GM12875 (cell line): ENCODE measurements at regions not wholly inside any gene's neighbourhood (a gene's known extent, or its start where the extent isn't known, plus 50 kb on each side); places are given as distances from the start of the nearest gene placed in this dataset.
"Not testable (repeated sequence)": the region's sequence is repeated elsewhere in the genome, so short reads cannot be mapped to it uniquely, and the experiment has no call there.

Experiments used
- H3K4me3 ChIP-seq: one replicate; pipeline ENCODE4 v1.5.1; 2011; ENCODE audit warnings: low read depth, low read length, control low read depth
- TF ChIP-seq, protein P1 (sequence below): IDR thresholded peaks from 2 replicates; pipeline ENCODE4 v1.5.1; 2011; ENCODE audit warnings: low read depth, mild to moderate bottlenecking, control low read depth, inconsistent platforms, low read length, moderate library complexity, borderline replicate concordance; ENCODE audit not compliant: insufficient read depth

- H3K4me3 ChIP-seq: no peak overlapping the region
- TF ChIP-seq, protein P1, sequence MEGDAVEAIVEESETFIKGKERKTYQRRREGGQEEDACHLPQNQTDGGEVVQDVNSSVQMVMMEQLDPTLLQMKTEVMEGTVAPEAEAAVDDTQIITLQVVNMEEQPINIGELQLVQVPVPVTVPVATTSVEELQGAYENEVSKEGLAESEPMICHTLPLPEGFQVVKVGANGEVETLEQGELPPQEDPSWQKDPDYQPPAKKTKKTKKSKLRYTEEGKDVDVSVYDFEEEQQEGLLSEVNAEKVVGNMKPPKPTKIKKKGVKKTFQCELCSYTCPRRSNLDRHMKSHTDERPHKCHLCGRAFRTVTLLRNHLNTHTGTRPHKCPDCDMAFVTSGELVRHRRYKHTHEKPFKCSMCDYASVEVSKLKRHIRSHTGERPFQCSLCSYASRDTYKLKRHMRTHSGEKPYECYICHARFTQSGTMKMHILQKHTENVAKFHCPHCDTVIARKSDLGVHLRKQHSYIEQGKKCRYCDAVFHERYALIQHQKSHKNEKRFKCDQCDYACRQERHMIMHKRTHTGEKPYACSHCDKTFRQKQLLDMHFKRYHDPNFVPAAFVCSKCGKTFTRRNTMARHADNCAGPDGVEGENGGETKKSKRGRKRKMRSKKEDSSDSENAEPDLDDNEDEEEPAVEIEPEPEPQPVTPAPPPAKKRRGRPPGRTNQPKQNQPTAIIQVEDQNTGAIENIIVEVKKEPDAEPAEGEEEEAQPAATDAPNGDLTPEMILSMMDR: no peak
Measured at GRCh38 chr12:9325471-9325870, 117.3 kb upstream of the PZP start.

GRCh38 chr12:9324782-9325181, 116.6 kb upstream of the PZP start:
- H3K4me3 ChIP-seq: no peak overlapping the region
- TF ChIP-seq, protein P1: no peak

DNA sequence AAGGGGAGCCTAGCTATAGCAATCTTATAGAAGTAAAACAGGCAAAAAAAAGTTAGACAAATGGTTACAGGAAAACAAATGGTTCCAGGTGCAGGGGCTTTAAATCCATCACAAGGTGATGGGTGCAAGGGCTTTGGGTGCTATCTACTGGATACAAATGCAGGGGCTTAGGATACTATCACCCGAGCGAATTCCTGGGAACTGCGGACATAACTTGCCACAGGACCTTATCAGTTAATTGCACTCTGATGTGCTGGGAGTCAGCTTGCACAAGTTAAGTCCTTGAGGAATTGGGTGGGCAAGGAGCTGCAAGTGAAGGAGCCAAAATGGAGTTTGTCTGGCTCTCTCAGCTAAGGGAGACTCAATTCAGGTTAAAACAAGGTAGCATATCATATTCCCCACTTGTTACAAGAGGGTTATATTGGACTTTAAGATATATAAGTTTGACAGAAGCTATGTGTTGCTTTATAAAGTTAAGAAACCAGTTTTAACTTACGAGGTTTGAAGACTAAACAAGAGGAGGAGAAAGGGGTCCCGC, 115.0 kb upstream of the PZP start:
- TF ChIP-seq, protein P1: no peak
- no peak overlapping the region for H3K4me3 ChIP-seq

GRCh38 chr12:9319842-9320173, 111.6 kb upstream of the PZP start:
- no peak overlapping the region for H3K4me3 ChIP-seq
- TF ChIP-seq, protein P1: no peak

GRCh38 chr12:9319044-9319841, 111.0 kb upstream of the PZP start:
- TF ChIP-seq, protein P1: no peak
- no peak overlapping the region for H3K4me3 ChIP-seq

- not testable (repeated sequence) for H3K4me3 ChIP-seq
Measured at GRCh38 chr12:9313479-9313878, 105.3 kb upstream of the PZP start.

DNA sequence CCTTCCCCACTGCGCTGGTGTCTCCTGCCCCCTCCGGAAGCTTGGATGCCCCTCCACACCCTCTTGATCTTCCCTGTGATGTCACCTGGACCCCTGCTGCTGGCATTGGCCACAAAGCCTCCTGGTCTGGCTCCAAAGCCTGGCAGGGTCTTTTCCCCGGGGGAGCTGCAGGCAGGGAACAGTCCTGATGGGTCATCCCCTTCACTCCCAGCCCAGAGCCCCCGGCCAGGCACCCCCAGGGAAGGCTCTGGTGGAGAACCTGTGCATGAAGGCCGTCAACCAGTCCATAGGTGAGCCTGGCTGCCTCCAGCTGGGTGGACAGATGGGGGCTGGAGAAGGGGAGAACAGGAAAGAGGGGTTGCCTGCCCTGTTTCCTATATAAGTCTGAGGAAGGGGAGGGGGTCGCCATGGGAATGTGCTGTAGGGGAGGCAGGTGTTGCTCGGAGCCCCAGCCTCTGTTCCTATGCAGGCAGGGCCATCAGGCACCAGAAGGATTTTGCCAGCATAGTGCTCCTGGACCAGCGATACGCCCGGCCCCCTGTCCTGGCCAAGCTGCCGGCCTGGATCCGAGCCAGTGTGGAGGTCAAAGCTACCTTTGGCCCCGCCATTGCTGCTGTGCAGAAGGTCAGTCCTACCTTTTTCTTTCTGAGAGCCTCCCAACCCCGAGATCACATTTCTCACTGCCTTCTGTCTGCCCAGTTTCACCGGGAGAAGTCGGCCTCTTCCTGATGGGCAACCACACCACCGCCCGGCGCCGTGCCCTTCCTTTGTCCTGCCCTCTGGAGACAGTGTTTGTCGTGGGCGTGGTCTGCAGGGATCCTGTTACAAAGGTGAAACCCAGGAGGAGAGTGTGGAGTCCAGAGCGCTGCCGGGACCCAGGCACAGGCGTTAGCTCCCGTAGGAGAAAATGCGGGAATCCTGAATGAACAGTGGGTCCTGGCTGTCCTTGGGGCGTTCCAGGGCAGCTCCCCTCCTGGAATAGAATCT, 104.5 kb upstream of the PZP start:
- not testable (repeated sequence) for H3K4me3 ChIP-seq

- H3K4me3 ChIP-seq: not testable (repeated sequence)
Measured at GRCh38 chr12:9311454-9311853, 103.3 kb upstream of the PZP start.

DNA sequence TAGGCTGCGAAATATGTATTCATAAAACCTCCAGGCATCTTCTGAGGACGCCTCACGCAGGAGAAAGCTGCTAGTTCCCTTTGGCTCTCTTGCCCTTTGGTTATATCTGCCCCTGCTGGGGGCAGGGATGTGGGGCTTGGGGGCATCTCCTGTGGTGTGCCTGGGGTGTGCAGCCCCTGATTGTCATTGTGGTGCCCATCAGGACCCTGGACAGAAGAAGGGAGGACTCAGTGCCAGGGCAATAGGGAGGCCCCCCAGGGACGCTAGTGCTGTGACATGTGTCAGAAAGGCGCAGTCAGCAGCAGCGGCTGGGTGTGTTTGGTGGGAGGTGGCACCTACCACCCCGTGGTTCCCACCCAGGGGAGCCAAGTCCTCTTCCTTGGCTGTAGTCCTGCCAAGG, 102.5 kb upstream of the PZP start:
- not testable (repeated sequence) for H3K4me3 ChIP-seq

DNA sequence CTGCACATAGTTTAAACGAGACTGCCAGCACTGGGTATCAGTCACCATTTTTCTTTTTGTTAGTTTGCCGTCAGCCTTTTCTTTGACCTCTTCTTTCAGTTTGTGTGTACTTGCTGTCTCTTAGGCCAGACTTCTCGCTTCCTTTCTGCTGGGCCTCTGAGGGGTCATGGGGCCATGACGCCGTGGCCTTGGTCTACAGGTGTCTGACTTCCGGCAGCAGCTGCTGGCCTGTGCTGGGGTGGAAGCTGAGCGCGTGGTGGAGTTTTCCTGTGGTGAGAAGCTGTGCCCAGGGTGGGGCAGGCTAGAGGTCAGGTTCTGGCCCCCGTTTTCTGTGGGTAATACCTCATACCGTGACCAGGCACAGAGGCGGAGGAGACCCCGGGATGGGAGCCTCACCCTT, 101.6 kb upstream of the PZP start:
- not testable (repeated sequence) for H3K4me3 ChIP-seq

DNA sequence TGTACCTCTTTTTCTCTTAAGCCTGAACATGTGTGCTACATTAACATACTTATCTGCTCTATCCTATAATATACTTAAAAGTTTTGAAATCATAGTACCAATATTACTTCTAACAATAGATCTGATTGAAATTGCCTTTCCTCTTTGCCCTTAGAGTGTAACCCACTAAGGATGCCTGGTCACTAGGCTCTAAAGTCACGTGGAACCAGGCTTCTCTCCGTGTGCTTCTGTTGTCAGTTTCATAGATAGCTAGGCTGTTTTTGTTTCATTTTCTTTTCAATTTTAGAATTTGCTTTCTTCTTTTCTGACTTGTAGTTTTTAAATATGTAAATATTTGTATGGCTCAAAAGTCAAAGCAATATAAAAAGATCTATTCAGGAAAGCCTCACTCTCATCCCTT, 100.5 kb upstream of the PZP start:
- not testable (repeated sequence) for H3K4me3 ChIP-seq

- H3K4me3 ChIP-seq: not testable (repeated sequence)
Measured at GRCh38 chr12:9308163-9308562, 100.0 kb upstream of the PZP start.

GRCh38 chr12:9307255-9307654, 99.1 kb upstream of the PZP start:
- H3K4me3 ChIP-seq: not testable (repeated sequence)
